ENCODE measurements at regions not wholly inside any gene's neighbourhood (a gene's known extent, or its start where the extent isn't known, plus 50 kb on each side); places are given as distances from the start of the nearest gene placed in this dataset.
"Not testable (repeated sequence)": the region's sequence is repeated elsewhere in the genome, so short reads cannot be mapped to it uniquely, and the experiment has no call there.

DNA sequence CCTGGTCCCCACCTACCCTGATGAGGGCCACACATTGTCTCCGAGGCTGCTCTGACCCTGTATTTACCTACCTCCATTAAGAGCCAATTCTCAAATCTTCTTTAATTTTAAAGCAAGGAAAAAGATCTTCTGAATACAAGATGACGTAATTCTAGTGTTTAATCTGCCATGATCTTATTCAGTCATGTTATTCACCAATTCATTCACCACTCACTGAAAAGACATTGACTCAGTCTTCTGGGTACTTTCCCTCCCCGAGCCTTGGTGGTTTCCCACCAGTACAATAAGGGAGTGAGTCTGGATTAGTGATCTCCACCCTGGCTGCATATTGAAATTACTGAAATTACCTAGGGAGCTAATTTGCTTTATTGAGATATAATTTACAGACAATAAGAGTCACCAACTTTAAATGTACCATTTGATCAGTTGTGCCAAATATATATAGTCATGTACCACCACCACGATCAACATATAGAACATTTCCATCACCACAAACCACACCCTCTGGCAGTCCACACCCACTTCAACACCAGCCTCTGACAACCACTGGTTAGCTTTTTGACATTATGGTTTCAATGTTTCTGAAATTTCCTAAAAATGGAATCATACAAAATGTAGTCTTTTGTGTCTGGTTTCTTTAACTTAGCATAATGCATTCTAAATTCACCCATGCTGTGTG, 117.5 kb upstream of the UNC5B start:
- no peak overlapping the region for H3K4me3 ChIP-seq
- no peaks in the 10 kb centered on the region for H3K4me1 ChIP-seq
- intact Hi-C loops (cut with DNase I; ENCODE audit: low total_unique reads), result no loop called here
- WGBS, 2 donors, result 82 to 90% methylated on average over 4 of the region's 4 CpGs
- H3K27ac ChIP-seq, result no peak overlapping the region
- H3K36me3 ChIP-seq (ENCODE audit: low read depth, missing control alignments), result no peaks in the 10 kb centered on the region
- no peak for DNase-seq
- H3K9me3 ChIP-seq, result no peaks in the 10 kb centered on the region
- no peak for TF ChIP-seq POLR2A (IDR thresholded peaks at IDR 0.05)
- TF ChIP-seq, protein P1, sequence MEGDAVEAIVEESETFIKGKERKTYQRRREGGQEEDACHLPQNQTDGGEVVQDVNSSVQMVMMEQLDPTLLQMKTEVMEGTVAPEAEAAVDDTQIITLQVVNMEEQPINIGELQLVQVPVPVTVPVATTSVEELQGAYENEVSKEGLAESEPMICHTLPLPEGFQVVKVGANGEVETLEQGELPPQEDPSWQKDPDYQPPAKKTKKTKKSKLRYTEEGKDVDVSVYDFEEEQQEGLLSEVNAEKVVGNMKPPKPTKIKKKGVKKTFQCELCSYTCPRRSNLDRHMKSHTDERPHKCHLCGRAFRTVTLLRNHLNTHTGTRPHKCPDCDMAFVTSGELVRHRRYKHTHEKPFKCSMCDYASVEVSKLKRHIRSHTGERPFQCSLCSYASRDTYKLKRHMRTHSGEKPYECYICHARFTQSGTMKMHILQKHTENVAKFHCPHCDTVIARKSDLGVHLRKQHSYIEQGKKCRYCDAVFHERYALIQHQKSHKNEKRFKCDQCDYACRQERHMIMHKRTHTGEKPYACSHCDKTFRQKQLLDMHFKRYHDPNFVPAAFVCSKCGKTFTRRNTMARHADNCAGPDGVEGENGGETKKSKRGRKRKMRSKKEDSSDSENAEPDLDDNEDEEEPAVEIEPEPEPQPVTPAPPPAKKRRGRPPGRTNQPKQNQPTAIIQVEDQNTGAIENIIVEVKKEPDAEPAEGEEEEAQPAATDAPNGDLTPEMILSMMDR (IDR thresholded peaks at IDR 0.05), result no peak
- no peaks in the 10 kb centered on the region for H3K27me3 ChIP-seq

DNA sequence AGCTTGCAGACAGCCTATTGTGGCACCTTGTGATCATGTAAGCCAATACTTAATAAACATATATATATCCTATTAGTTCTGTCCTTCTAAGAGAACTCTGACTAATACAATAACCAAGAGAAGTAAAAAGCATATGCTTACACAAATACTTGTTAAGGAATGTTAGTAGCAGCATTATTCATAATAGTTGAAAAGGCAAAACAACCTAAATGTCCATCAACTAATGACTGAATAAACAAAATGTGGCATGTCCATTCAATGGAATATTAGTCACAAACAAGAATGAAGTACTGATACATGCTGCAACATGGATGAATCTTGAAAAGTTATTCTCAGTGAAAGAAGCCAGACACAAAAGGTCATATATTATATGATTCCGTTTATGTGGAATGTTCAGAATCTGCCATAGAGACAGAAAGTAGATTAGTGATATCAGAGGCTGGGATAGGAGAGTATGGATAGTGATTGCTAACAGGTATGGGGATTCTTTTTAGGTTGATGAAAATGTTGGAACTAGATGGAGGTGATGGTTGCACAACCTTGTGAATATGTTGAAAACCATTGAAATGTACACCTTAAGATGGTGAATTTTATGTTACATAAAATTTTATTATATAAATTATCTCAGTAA, 112.5 kb upstream of the UNC5B start:
- H3K36me3 ChIP-seq (ENCODE audit: low read depth, missing control alignments), result no peaks in the 10 kb centered on the region
- no peaks in the 10 kb centered on the region for H3K27me3 ChIP-seq
- H3K27ac ChIP-seq, result no peak overlapping the region
- TF ChIP-seq POLR2A (IDR thresholded peaks at IDR 0.05), result no peak
- TF ChIP-seq, protein P1 (IDR thresholded peaks at IDR 0.05), result no peak
- intact Hi-C loops (cut with DNase I; ENCODE audit: low total_unique reads), result no loop called here
- no peaks in the 10 kb centered on the region for H3K9me3 ChIP-seq
- no peak overlapping the region for H3K4me3 ChIP-seq
- no peaks in the 10 kb centered on the region for H3K4me1 ChIP-seq
- no peak for DNase-seq
- 57 to 67% methylated on average over 1 of the region's 1 CpG for WGBS, 2 donors

DNA sequence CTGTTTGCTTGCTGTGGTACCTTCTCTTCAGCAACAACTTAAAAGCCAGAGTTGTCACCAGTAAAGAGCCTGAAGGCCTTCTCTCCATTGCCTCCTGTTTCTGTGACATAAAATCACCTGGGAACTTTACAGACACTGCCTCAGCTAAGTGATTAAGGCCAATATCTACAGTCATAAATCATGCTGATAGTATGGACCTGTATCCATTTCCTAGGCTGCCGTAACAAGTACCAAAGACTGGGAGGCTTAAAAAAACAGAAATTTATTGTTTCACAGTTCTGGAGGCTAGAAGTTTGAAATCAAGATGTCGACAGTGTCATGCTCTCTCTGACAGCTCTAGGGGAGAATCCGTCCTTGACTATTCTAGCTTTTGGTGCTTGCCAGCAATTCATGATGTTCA, 108.4 kb upstream of the UNC5B start:
- H3K4me3 ChIP-seq, result no peak overlapping the region
- TF ChIP-seq, protein P1 (IDR thresholded peaks at IDR 0.05), result no peak
- TF ChIP-seq POLR2A (IDR thresholded peaks at IDR 0.05), result no peak
- H3K4me1 ChIP-seq, result no peaks in the 10 kb centered on the region
- H3K27me3 ChIP-seq, result no peaks in the 10 kb centered on the region
- intact Hi-C loops (cut with DNase I; ENCODE audit: low total_unique reads), result no loop called here
- no peaks in the 10 kb centered on the region for H3K36me3 ChIP-seq (ENCODE audit: low read depth, missing control alignments)
- WGBS, 2 donors, result 69 to 82% methylated on average over 3 of the region's 3 CpGs
- DNase-seq, result no peak
- H3K27ac ChIP-seq, result no peak overlapping the region
- no peaks in the 10 kb centered on the region for H3K9me3 ChIP-seq

DNA sequence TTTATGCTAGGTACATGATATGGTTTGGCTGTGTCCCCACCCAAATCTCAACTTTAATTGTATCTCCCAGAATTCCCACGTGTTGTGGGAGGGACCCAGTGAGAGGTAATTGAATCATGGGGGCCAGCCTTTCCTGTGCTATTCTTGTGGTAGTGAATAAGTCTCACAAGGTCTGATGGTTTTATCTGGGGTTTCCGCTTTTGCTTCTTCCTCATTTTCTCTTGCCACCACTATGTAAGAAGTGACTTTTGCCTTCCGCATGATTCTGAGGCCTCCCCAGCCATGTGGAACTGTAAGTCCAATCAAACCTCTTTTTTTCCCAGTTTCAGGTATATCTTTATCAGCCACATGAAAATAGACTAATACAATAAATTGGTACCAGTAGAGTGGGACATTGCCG, 106.2 kb upstream of the UNC5B start:
- H3K9me3 ChIP-seq; H3K27ac ChIP-seq; H3K4me3 ChIP-seq; H3K27me3 ChIP-seq; H3K4me1 ChIP-seq; intact Hi-C loops (cut with DNase I; ENCODE audit: low total_unique reads); DNase-seq; H3K36me3 ChIP-seq (ENCODE audit: low read depth, missing control alignments): not testable (repeated sequence)
- 87 to 92% methylated on average over 4 of the region's 4 CpGs for WGBS, 2 donors

DNA sequence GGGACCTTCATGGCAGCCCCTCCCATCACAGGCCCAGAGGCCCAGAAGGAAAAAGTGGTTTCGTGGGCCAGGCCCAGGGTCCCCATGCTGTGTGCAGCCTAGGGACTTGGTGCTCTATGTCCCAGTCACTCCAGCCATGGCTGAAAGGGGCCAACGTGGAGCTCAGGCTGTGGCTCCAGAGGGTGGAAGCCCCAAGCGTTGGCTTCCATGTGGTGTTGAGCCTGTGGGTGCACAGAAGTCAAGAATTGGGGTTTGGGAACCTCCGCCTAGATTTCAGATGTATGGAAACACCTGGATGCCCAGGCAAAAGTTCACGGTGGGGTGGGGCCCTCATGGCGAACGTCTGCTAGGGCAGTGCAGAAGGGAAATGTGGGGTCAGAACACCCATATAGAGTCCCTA, 105.3 kb upstream of the UNC5B start:
- H3K27ac ChIP-seq; DNase-seq; intact Hi-C loops (cut with DNase I; ENCODE audit: low total_unique reads); H3K27me3 ChIP-seq; H3K4me3 ChIP-seq; H3K9me3 ChIP-seq; H3K4me1 ChIP-seq; H3K36me3 ChIP-seq (ENCODE audit: low read depth, missing control alignments): not testable (repeated sequence)
- 88 to 95% methylated on average over 5 to 7 of the region's 7 CpGs for WGBS, 2 donors

DNA sequence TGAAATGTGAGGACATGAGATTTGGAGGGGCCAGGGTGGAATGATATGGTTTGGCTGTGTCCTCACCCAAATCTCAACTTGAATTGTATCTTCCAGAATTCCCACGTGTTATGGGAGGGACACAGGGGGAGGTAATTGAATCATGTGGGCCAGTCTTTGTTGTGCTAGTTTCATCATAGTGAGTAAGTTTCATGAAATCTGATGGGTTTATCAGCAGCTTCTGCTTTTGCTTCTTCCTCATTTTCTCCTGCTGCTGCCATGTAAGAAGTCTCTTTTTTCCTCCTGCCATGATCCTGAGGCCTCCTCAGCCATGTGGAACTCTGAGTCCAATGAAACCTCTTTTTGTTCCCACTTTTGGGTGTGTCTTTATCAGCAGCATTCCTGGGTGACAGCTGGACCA, 104.3 kb upstream of the UNC5B start:
- H3K27ac ChIP-seq; H3K4me1 ChIP-seq; H3K36me3 ChIP-seq (ENCODE audit: low read depth, missing control alignments); H3K27me3 ChIP-seq; H3K4me3 ChIP-seq; H3K9me3 ChIP-seq; DNase-seq; intact Hi-C loops (cut with DNase I; ENCODE audit: low total_unique reads): not testable (repeated sequence)
- whole genome bisulfite sequencing, 2 donors, result 74 to 85% methylated on average over 1 of the region's 1 CpG

All from testis (tissue), 2 donors.